Panc1 (cell line): ENCODE measurements at regions not wholly inside any gene's neighbourhood (a gene's known extent, or its start where the extent isn't known, plus 50 kb on each side); places are given as distances from the start of the nearest gene placed in this dataset.

ENCODE experiments used
- ATAC-seq: fragments of 200-7000 bp; cut with Tn5 transposase; 2 replicates; pipeline ENCODE4 v1.9.1; 2020; ENCODE audit warnings: mild to moderate bottlenecking, moderate library complexity
- BruUV-seq: library from RNA; stranded (reverse); fragments of 400-500 nt; replicated peaks from 2 replicates; lab custom pipeline; 2021; lab: Mats Ljungman, UMichigan
- CTCF ChIA-PET: fragments of 300-600 bp; sonication (Branson Sonifier 250); formaldehyde crosslinking; loops from one replicate; lab custom pipeline; 2022; ENCODE audit warnings: antibody characterized with exemption; lab: Charles Lee
- POLR2A ChIA-PET: fragments of 300-600 bp; sonication (Branson Sonifier 250); formaldehyde crosslinking; loops from one replicate; lab custom pipeline; 2022; ENCODE audit warnings: antibody characterized with exemption; lab: Charles Lee
- DNase-seq: peaks from one replicate; pipeline ENCODE4 v3.0.0-alpha.2; 2010; ENCODE audit warnings: low read depth, low spot score
- H3K27ac ChIP-seq: 2 replicates; pipeline ENCODE4 v1.5.1; 2011; ENCODE audit warnings: mild to moderate bottlenecking, low read length, inconsistent platforms
- H3K27me3 ChIP-seq: fragments of 200-500 bp; sonication (Bioruptor generic); 2 replicates; pipeline ENCODE4 v1.6.0; 2014; ENCODE audit warnings: low read length, inconsistent platforms; ENCODE audit not compliant: control insufficient read depth, insufficient read depth
- H3K36me3 ChIP-seq: fragments of 200-500 bp; sonication (Bioruptor generic); 2 replicates; pipeline ENCODE4 v1.5.1; 2014; ENCODE audit warnings: inconsistent platforms, mild to moderate bottlenecking, low read length, moderate library complexity; ENCODE audit not compliant: control insufficient read depth, insufficient read depth
- H3K4me1 ChIP-seq: 2 replicates; pipeline ENCODE4 v1.5.1; 2011; ENCODE audit warnings: inconsistent platforms, mild to moderate bottlenecking, low read length, moderate library complexity; ENCODE audit not compliant: control insufficient read depth, insufficient read depth
- H3K4me3 ChIP-seq, 2 experiments: 2 replicates each; pipeline ENCODE4 v1.5.1; 2011 to 2012; ENCODE audit warnings: low read depth in 2 of 2, low read length in 2 of 2, mild to moderate bottlenecking in 2 of 2, inconsistent platforms in 1 of 2, moderate library complexity in 1 of 2
- H3K9me3 ChIP-seq: fragments of 200-500 bp; sonication (Bioruptor generic); 2 replicates; pipeline ENCODE4 v1.5.1; 2014; ENCODE audit warnings: low read depth, mild to moderate bottlenecking, inconsistent platforms, low read length, moderate library complexity; ENCODE audit not compliant: control insufficient read depth, insufficient read depth
- POLR2AphosphoS5 ChIP-seq: IDR thresholded peaks from 2 replicates; pipeline ENCODE4 v1.6.1; 2012; ENCODE audit warnings: mild to moderate bottlenecking, low read depth, low read length, moderate library complexity
- SIN3A ChIP-seq: IDR thresholded peaks from 2 replicates; pipeline ENCODE4 v1.6.1; 2012; ENCODE audit warnings: low read depth, mild to moderate bottlenecking, low read length, moderate library complexity, borderline replicate concordance; ENCODE audit not compliant: insufficient read depth
- TCF7L2 ChIP-seq: IDR thresholded peaks from 2 replicates; pipeline ENCODE4 v1.6.1; 2011; ENCODE audit warnings: mild to moderate bottlenecking, low read depth, low read length, inconsistent platforms
- in situ Hi-C: cut with HindIII; loops from 2 replicates; pipeline ENCODE4 v1.10.0; 2016; ENCODE audit warnings: low sequenced_read_pairs, low pct_unique_long_range_greater_than_20kb
- intact Hi-C: fragments of 100-400 bp; cut with micrococcal nuclease; formaldehyde crosslinking; loops from one replicate; pipeline ENCODE4 v1.10.0; 2022; ENCODE audit not compliant: unreplicated experiment
- TF ChIP-seq, protein P1 (sequence below): fragments of 450-650 bp; IDR thresholded peaks from 2 replicates; pipeline ENCODE4 v1.5.1; 2017; ENCODE audit warnings: mild to moderate bottlenecking
- TF ChIP-seq, protein P2 (sequence below), 2 experiments: IDR thresholded peaks; 2 replicates each; pipeline ENCODE4 v1.6.1; 2011 to 2012; ENCODE audit warnings: low read depth in 2 of 2, control low read depth in 1 of 2, low read length in 1 of 2, mild to moderate bottlenecking in 1 of 2, moderate library complexity in 1 of 2; ENCODE audit not compliant: insufficient read depth in 1 of 2

DNA sequence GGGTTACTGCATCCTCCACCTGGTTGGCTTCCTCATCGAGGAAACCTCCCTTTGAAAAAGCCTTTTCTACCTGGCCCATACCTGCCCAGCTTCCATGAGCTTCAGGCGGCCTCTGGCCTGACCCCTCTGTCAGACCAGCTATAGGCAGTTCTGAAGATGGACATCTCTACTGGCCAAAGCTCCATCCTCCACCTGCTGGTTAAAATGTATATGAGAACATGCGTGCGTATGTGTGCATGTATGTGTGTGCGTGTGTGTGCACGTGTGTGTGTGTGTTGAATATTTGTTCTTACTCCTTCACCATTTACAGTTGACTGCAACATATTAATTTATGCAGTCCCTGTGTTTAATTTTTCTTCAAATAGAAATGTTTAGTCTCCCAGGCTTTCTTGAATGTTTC, 642.4 kb upstream of the RAB6C start:
- Histone ChIP-seq H3K27ac (no peak overlapping the region), H3K27me3 (no peaks in the 10 kb centered on the region), H3K4me1 (no peaks in the 10 kb centered on the region), H3K4me3 (no peak overlapping the region), H3K36me3 (no peaks in the 10 kb centered on the region), H3K9me3 (no peaks in the 10 kb centered on the region)
- POLR2A ChIA-PET, result no interaction called here
- in situ Hi-C loops, result no loop called here
- TF ChIP-seq TCF7L2 (no peak), POLR2AphosphoS5 (no peak), SIN3A (no peak)
- TF ChIP-seq, protein P1, sequence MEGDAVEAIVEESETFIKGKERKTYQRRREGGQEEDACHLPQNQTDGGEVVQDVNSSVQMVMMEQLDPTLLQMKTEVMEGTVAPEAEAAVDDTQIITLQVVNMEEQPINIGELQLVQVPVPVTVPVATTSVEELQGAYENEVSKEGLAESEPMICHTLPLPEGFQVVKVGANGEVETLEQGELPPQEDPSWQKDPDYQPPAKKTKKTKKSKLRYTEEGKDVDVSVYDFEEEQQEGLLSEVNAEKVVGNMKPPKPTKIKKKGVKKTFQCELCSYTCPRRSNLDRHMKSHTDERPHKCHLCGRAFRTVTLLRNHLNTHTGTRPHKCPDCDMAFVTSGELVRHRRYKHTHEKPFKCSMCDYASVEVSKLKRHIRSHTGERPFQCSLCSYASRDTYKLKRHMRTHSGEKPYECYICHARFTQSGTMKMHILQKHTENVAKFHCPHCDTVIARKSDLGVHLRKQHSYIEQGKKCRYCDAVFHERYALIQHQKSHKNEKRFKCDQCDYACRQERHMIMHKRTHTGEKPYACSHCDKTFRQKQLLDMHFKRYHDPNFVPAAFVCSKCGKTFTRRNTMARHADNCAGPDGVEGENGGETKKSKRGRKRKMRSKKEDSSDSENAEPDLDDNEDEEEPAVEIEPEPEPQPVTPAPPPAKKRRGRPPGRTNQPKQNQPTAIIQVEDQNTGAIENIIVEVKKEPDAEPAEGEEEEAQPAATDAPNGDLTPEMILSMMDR, result no peak
- TF ChIP-seq, protein P2, sequence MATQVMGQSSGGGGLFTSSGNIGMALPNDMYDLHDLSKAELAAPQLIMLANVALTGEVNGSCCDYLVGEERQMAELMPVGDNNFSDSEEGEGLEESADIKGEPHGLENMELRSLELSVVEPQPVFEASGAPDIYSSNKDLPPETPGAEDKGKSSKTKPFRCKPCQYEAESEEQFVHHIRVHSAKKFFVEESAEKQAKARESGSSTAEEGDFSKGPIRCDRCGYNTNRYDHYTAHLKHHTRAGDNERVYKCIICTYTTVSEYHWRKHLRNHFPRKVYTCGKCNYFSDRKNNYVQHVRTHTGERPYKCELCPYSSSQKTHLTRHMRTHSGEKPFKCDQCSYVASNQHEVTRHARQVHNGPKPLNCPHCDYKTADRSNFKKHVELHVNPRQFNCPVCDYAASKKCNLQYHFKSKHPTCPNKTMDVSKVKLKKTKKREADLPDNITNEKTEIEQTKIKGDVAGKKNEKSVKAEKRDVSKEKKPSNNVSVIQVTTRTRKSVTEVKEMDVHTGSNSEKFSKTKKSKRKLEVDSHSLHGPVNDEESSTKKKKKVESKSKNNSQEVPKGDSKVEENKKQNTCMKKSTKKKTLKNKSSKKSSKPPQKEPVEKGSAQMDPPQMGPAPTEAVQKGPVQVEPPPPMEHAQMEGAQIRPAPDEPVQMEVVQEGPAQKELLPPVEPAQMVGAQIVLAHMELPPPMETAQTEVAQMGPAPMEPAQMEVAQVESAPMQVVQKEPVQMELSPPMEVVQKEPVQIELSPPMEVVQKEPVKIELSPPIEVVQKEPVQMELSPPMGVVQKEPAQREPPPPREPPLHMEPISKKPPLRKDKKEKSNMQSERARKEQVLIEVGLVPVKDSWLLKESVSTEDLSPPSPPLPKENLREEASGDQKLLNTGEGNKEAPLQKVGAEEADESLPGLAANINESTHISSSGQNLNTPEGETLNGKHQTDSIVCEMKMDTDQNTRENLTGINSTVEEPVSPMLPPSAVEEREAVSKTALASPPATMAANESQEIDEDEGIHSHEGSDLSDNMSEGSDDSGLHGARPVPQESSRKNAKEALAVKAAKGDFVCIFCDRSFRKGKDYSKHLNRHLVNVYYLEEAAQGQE (IDR thresholded peaks at IDR 0.05; ENCODE audit: insufficient read depth in 1 of 2, low read depth in 2 of 2, low read length in 1 of 2), result no peak
- CTCF ChIA-PET, result no interaction called here
- intact Hi-C loops, result no loop called here
- DNase-seq (no peak), ATAC-seq (no peak)
- BruUV-seq, result no TSS peak

DNA sequence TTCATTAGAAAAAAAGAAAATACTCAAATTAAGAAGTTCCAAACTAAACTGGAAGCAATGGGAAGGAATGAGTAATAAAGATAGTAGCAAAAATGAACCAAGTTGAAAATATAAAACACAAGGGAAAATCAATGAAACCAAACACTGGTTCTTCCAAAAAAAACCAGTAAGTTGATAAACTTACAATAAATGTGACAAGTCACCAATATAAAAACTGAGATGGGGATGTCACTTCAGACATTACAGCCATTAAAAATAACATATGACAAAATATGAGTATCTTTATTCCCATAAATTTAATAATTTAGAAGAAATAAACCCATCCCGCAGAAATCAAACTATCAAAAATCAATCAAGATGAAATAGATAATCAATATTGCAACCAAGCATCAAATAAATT, 633.9 kb upstream of the RAB6C start:
- no TSS peak for BruUV-seq
- Histone ChIP-seq H3K4me1 (no peaks in the 10 kb centered on the region), H3K9me3 (no peaks in the 10 kb centered on the region), H3K27ac (no peak overlapping the region), H3K36me3 (no peaks in the 10 kb centered on the region), H3K27me3 (no peaks in the 10 kb centered on the region), H3K4me3 (no peak overlapping the region)
- no peak for DNase-seq
- POLR2A ChIA-PET, result no interaction called here
- intact Hi-C loops, result no loop called here
- no peak for TF ChIP-seq TCF7L2
- no peak for TF ChIP-seq POLR2AphosphoS5
- TF ChIP-seq, protein P2 (IDR thresholded peaks at IDR 0.05; ENCODE audit: insufficient read depth in 1 of 2, low read depth in 2 of 2, low read length in 1 of 2), result no peak
- TF ChIP-seq, protein P1, result no peak
- TF ChIP-seq SIN3A, result no peak
- in situ Hi-C loops, result no loop called here
- ATAC-seq, result no peak
- CTCF ChIA-PET, result no interaction called here
